ENCODE measurements at regions not wholly inside any gene's neighbourhood (a gene's known extent, or its start where the extent isn't known, plus 50 kb on each side); places are given as distances from the start of the nearest gene placed in this dataset.
"Not testable (repeated sequence)": the region's sequence is repeated elsewhere in the genome, so short reads cannot be mapped to it uniquely, and the experiment has no call there.

- H3K27me3 ChIP-seq (replicated peaks; ENCODE audit: insufficient read depth), result no peaks in the 10 kb centered on the region
- H4K20me1 ChIP-seq (ENCODE audit: insufficient read depth), result no peaks in the 10 kb centered on the region
- no peak overlapping the region for H3K27ac ChIP-seq
- no peak for DNase-seq
- no peaks in the 10 kb centered on the region for H3K79me2 ChIP-seq (ENCODE audit: insufficient read depth)
- in situ Hi-C loops (cut with MboI), result no loop called here
- WGBS, 2 experiments (ENCODE audit: low coverage in 1 of 2, low lambda C conversion rate in 2 of 2, missing lambda C conversion rate in 2 of 2), result 0 to 4% methylated on average over 1 of the region's 1 CpG
- no peaks in the 10 kb centered on the region for H3F3A ChIP-seq (ENCODE audit: insufficient read depth)
- no peak overlapping the region for H3K4me2 ChIP-seq (ENCODE audit: unreplicated experiment)
- TF ChIP-seq EZH2phosphoT487 (IDR thresholded peaks at IDR 0.05; ENCODE audit: insufficient read depth, low read depth) (no peak), EZH2 (IDR thresholded peaks at IDR 0.05; ENCODE audit: insufficient read depth, poor library complexity, severe bottlenecking) (no peak)
- no peak overlapping the region for H3K4me3 ChIP-seq
- H3K9me2 ChIP-seq (ENCODE audit: insufficient read depth), result no peaks in the 10 kb centered on the region
- H3K4me1 ChIP-seq (ENCODE audit: insufficient read depth), result no peaks in the 10 kb centered on the region
- no peaks in the 10 kb centered on the region for H3K9me3 ChIP-seq (ENCODE audit: low read depth)
- no peak overlapping the region for H2AFZ ChIP-seq
- H3K9ac ChIP-seq, result no peak overlapping the region
- H3K36me3 ChIP-seq (ENCODE audit: low read depth), result no peaks in the 10 kb centered on the region
These were observed 1651.9 kb downstream of the C4orf33 start for GRCh38 chr4:130747842-130748241.

GRCh38 chr4:130753926-130754325 lies 1658.0 kb downstream of the C4orf33 start:
- no peaks in the 10 kb centered on the region for H3K9me2 ChIP-seq (ENCODE audit: insufficient read depth)
- no peak overlapping the region for H3K9ac ChIP-seq
- H3K36me3 ChIP-seq (ENCODE audit: low read depth), result no peaks in the 10 kb centered on the region
- H3K9me3 ChIP-seq (ENCODE audit: low read depth), result no peaks in the 10 kb centered on the region
- no peak overlapping the region for H3K4me3 ChIP-seq
- H3K27me3 ChIP-seq (replicated peaks; ENCODE audit: insufficient read depth), result no peaks in the 10 kb centered on the region
- DNase-seq, result no peak
- no peaks in the 10 kb centered on the region for H3F3A ChIP-seq (ENCODE audit: insufficient read depth)
- TF ChIP-seq EZH2 (IDR thresholded peaks at IDR 0.05; ENCODE audit: insufficient read depth, poor library complexity, severe bottlenecking) (no peak), EZH2phosphoT487 (IDR thresholded peaks at IDR 0.05; ENCODE audit: insufficient read depth, low read depth) (no peak)
- no peaks in the 10 kb centered on the region for H4K20me1 ChIP-seq (ENCODE audit: insufficient read depth)
- 20 to 31% methylated on average over 2 of the region's 2 CpGs for WGBS, 2 experiments (ENCODE audit: low coverage in 1 of 2, low lambda C conversion rate in 2 of 2, missing lambda C conversion rate in 2 of 2)
- no peak overlapping the region for H3K27ac ChIP-seq
- in situ Hi-C loops (cut with MboI), result no loop called here
- no peaks in the 10 kb centered on the region for H3K4me1 ChIP-seq (ENCODE audit: insufficient read depth)
- no peak overlapping the region for H2AFZ ChIP-seq
- no peak overlapping the region for H3K4me2 ChIP-seq (ENCODE audit: unreplicated experiment)
- H3K79me2 ChIP-seq (ENCODE audit: insufficient read depth), result no peaks in the 10 kb centered on the region

GRCh38 chr4:130760246-130760645 lies 1664.3 kb downstream of the C4orf33 start:
- H3K27me3 ChIP-seq (replicated peaks; ENCODE audit: insufficient read depth), result no peaks in the 10 kb centered on the region
- H3K36me3 ChIP-seq (ENCODE audit: low read depth), result no peaks in the 10 kb centered on the region
- no peak overlapping the region for H3K4me2 ChIP-seq (ENCODE audit: unreplicated experiment)
- H3F3A ChIP-seq (ENCODE audit: insufficient read depth), result no peaks in the 10 kb centered on the region
- TF ChIP-seq EZH2 (IDR thresholded peaks at IDR 0.05; ENCODE audit: insufficient read depth, poor library complexity, severe bottlenecking) (no peak), EZH2phosphoT487 (IDR thresholded peaks at IDR 0.05; ENCODE audit: insufficient read depth, low read depth) (no peak)
- H3K4me1 ChIP-seq (ENCODE audit: insufficient read depth), result no peaks in the 10 kb centered on the region
- H3K9ac ChIP-seq, result no peak overlapping the region
- DNase-seq, result no peak
- H3K4me3 ChIP-seq, result no peak overlapping the region
- H2AFZ ChIP-seq, result no peak overlapping the region
- H3K27ac ChIP-seq, result no peak overlapping the region
- in situ Hi-C loops (cut with MboI), result no loop called here
- H4K20me1 ChIP-seq (ENCODE audit: insufficient read depth), result no peaks in the 10 kb centered on the region
- no peaks in the 10 kb centered on the region for H3K79me2 ChIP-seq (ENCODE audit: insufficient read depth)
- 0% methylated on average over 1 of the region's 1 CpG for WGBS, 2 experiments (ENCODE audit: low coverage in 1 of 2, low lambda C conversion rate in 2 of 2, missing lambda C conversion rate in 2 of 2)
- H3K9me3 ChIP-seq (ENCODE audit: low read depth), result no peaks in the 10 kb centered on the region
- no peaks in the 10 kb centered on the region for H3K9me2 ChIP-seq (ENCODE audit: insufficient read depth)

GRCh38 chr4:130767384-130767783 lies 1671.4 kb downstream of the C4orf33 start:
- H3K4me3 ChIP-seq, result not testable (repeated sequence)

GRCh38 chr4:130772966-130773365 lies 1677.0 kb downstream of the C4orf33 start:
- in situ Hi-C loops (cut with MboI); H3K9me3 ChIP-seq (ENCODE audit: low read depth): not testable (repeated sequence)

More at GRCh38 chr4:130767384-130767783, 1671.4 kb downstream of the C4orf33 start:
- H3K27ac ChIP-seq; H4K20me1 ChIP-seq (ENCODE audit: insufficient read depth); H3K36me3 ChIP-seq (ENCODE audit: low read depth); H3K4me1 ChIP-seq (ENCODE audit: insufficient read depth); H3K4me2 ChIP-seq (ENCODE audit: unreplicated experiment); DNase-seq; H3F3A ChIP-seq (ENCODE audit: insufficient read depth); H3K9me3 ChIP-seq (ENCODE audit: low read depth); H2AFZ ChIP-seq; H3K9ac ChIP-seq; H3K27me3 ChIP-seq (replicated peaks; ENCODE audit: insufficient read depth); H3K79me2 ChIP-seq (ENCODE audit: insufficient read depth); H3K9me2 ChIP-seq (ENCODE audit: insufficient read depth); in situ Hi-C loops (cut with MboI): not testable (repeated sequence)
- 44 to 50% methylated on average over 5 to 6 of the region's 6 CpGs for WGBS, 2 experiments (ENCODE audit: low coverage in 1 of 2, low lambda C conversion rate in 2 of 2, missing lambda C conversion rate in 2 of 2)

More at GRCh38 chr4:130772966-130773365, 1677.0 kb downstream of the C4orf33 start:
- not testable (repeated sequence) for H3F3A ChIP-seq (ENCODE audit: insufficient read depth); H3K4me2 ChIP-seq (ENCODE audit: unreplicated experiment); H2AFZ ChIP-seq; H3K27ac ChIP-seq; H3K79me2 ChIP-seq (ENCODE audit: insufficient read depth); H4K20me1 ChIP-seq (ENCODE audit: insufficient read depth); H3K27me3 ChIP-seq (replicated peaks; ENCODE audit: insufficient read depth); H3K4me3 ChIP-seq; DNase-seq; H3K4me1 ChIP-seq (ENCODE audit: insufficient read depth); H3K9ac ChIP-seq; H3K36me3 ChIP-seq (ENCODE audit: low read depth); H3K9me2 ChIP-seq (ENCODE audit: insufficient read depth)
- WGBS, 2 experiments (ENCODE audit: low coverage in 1 of 2, low lambda C conversion rate in 2 of 2, missing lambda C conversion rate in 2 of 2), result 45 to 58% methylated on average over 3 of the region's 3 CpGs

Data from GM23248 (cell line).